VCaP (cell line): ENCODE measurements at regions not wholly inside any gene's neighbourhood (a gene's known extent, or its start where the extent isn't known, plus 50 kb on each side); places are given as distances from the start of the nearest gene placed in this dataset.

Source experiments
- H3K27ac ChIP-seq: fragments of 450-650 bp; 2 replicates; pipeline ENCODE4 v1.5.1; 2017
- TF ChIP-seq, protein P1 (sequence below): fragments of 450-650 bp; conservative IDR thresholded peaks from 2 replicates; pipeline ENCODE4 v1.5.1; 2017; ENCODE audit warnings: mild to moderate bottlenecking, moderate library complexity

- TF ChIP-seq, protein P1, sequence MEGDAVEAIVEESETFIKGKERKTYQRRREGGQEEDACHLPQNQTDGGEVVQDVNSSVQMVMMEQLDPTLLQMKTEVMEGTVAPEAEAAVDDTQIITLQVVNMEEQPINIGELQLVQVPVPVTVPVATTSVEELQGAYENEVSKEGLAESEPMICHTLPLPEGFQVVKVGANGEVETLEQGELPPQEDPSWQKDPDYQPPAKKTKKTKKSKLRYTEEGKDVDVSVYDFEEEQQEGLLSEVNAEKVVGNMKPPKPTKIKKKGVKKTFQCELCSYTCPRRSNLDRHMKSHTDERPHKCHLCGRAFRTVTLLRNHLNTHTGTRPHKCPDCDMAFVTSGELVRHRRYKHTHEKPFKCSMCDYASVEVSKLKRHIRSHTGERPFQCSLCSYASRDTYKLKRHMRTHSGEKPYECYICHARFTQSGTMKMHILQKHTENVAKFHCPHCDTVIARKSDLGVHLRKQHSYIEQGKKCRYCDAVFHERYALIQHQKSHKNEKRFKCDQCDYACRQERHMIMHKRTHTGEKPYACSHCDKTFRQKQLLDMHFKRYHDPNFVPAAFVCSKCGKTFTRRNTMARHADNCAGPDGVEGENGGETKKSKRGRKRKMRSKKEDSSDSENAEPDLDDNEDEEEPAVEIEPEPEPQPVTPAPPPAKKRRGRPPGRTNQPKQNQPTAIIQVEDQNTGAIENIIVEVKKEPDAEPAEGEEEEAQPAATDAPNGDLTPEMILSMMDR, result no peak
- no peak overlapping the region for H3K27ac ChIP-seq
These were observed 619.0 kb downstream of the SOX6 start for GRCh38 chr11:15737320-15737719.

GRCh38 chr11:15738931-15739330 lies 617.4 kb downstream of the SOX6 start:
- TF ChIP-seq, protein P1, result no peak
- H3K27ac ChIP-seq, result no peak overlapping the region

GRCh38 chr11:15742626-15743519 lies 613.5 kb downstream of the SOX6 start:
- H3K27ac ChIP-seq, result no peak overlapping the region
- TF ChIP-seq, protein P1, result no peak

- no peak overlapping the region for H3K27ac ChIP-seq
- TF ChIP-seq, protein P1, result no peak
These were observed 611.7 kb downstream of the SOX6 start for GRCh38 chr11:15744693-15745092.

DNA sequence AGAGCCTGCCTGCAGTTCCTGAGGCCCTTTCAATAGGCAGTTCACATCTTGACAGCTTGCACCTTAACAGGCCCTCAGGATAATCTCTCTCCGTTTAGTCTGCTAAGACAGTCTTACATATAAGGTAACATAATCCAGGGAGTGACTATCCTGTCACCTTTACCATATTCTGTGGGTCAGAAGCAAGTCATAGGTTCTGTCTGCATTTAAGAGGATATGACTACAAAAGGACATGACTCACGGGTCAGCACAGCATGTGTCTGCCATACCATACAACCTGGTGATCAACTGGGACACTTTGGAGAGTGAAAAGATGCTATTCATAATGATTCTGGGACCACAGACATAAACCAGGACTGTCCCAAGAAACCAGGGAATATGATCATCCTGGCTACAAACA lies 611.1 kb downstream of the SOX6 start:
- TF ChIP-seq, protein P1, result no peak
- no peak overlapping the region for H3K27ac ChIP-seq

DNA sequence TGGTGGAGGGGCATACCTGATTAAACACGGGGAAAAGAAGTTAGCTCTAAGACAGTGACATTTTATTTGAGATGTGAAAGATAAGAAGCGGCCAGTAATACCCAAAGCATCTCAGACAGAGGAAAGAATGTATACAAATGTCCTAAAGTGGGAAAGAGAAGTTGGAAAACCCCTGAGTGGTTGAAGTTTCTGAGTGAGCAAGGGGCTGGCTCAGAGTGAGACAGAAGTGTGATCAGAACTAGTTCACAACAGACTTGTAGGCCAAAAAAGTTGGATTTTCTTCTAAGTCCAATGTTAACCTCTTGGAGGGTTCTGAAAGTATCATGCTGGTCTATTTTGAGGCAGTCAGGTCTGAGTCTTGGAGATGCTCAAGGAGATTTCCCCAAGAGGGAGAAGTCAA lies 608.7 kb downstream of the SOX6 start:
- TF ChIP-seq, protein P1, result no peak
- H3K27ac ChIP-seq, result no peak overlapping the region

GRCh38 chr11:15748132-15748531 lies 608.2 kb downstream of the SOX6 start:
- TF ChIP-seq, protein P1, result no peak
- no peak overlapping the region for H3K27ac ChIP-seq
